ENCODE measurements at regions not wholly inside any gene's neighbourhood (a gene's known extent, or its start where the extent isn't known, plus 50 kb on each side); places are given as distances from the start of the nearest gene placed in this dataset.

- Histone ChIP-seq H3K27me3 (ENCODE audit: control insufficient read depth, extremely low read depth, insufficient read depth, low read length) (peaks cover 4% of the 10 kb centered on the region), H3K4me2 (ENCODE audit: control insufficient read depth, extremely low read depth, insufficient read depth, low read depth, low read length) (no peak overlapping the region), H3K9ac (ENCODE audit: control insufficient read depth, extremely low read depth, insufficient read depth, low read length) (no peak overlapping the region), H2AFZ (ENCODE audit: control insufficient read depth, low read length) (no peak overlapping the region), H3K9me3 (ENCODE audit: control insufficient read depth, low read depth, low read length) (peaks cover 4% of the 10 kb centered on the region), H3K79me2 (ENCODE audit: control insufficient read depth, insufficient read depth, low read length) (no peaks in the 10 kb centered on the region), H3K36me3 (ENCODE audit: control insufficient read depth in 2 of 2, extremely low read depth in 1 of 2, insufficient read depth in 2 of 2, low read length in 2 of 2) (no peaks in the 10 kb centered on the region), H3K27ac (ENCODE audit: control insufficient read depth, insufficient read depth, low read length) (no peak overlapping the region), H3K9me1 (ENCODE audit: control insufficient read depth, extremely low read depth, insufficient read depth, low read length) (no peaks in the 10 kb centered on the region), H4K20me1 (ENCODE audit: control insufficient read depth, extremely low read depth, insufficient read depth, low read length) (no peaks in the 10 kb centered on the region), H3K4me1 (ENCODE audit: control insufficient read depth, extremely low read depth, insufficient read depth, low read length) (no peaks in the 10 kb centered on the region), H3K4me3 (ENCODE audit: control insufficient read depth in 2 of 3, extremely low read depth in 1 of 3, insufficient read depth in 2 of 3, low read depth in 1 of 3, low read length in 3 of 3) (no peak overlapping the region)
- no peak for DNase-seq (ENCODE audit: low read depth, low spot score)
- dilution Hi-C loops (cut with MboI; ENCODE audit: extremely low pct_ligation_motif_present, low sequenced_read_pairs), result no loop called here
- no peak for FAIRE-seq
- no peak for TF ChIP-seq CTCF (optimal IDR thresholded peaks at IDR 0.05 in 1 of 3, IDR thresholded peaks at IDR 0.05 in 1 of 3, conservative IDR thresholded peaks at IDR 0.05 in 1 of 3; ENCODE audit: extremely low read depth in 1 of 3, insufficient read depth in 2 of 3, low read length in 3 of 3)
- no peak for TF ChIP-seq EZH2 (IDR thresholded peaks at IDR 0.05; ENCODE audit: low read length)
Measured at GRCh38 chr2:239736358-239737143, 288.6 kb downstream of the NDUFA10 start.

GRCh38 chr2:239735829-239736357, 289.2 kb downstream of the NDUFA10 start:
- H3K4me1 ChIP-seq (ENCODE audit: control insufficient read depth, extremely low read depth, insufficient read depth, low read length), result no peaks in the 10 kb centered on the region
- no peaks in the 10 kb centered on the region for H3K79me2 ChIP-seq (ENCODE audit: control insufficient read depth, insufficient read depth, low read length)
- no peak overlapping the region for H3K4me3 ChIP-seq (ENCODE audit: control insufficient read depth in 2 of 3, extremely low read depth in 1 of 3, insufficient read depth in 2 of 3, low read depth in 1 of 3, low read length in 3 of 3)
- H3K27me3 ChIP-seq (ENCODE audit: control insufficient read depth, extremely low read depth, insufficient read depth, low read length), result peaks cover 4% of the 10 kb centered on the region
- no peaks in the 10 kb centered on the region for H4K20me1 ChIP-seq (ENCODE audit: control insufficient read depth, extremely low read depth, insufficient read depth, low read length)
- H3K36me3 ChIP-seq (ENCODE audit: control insufficient read depth in 2 of 2, extremely low read depth in 1 of 2, insufficient read depth in 2 of 2, low read length in 2 of 2), result no peaks in the 10 kb centered on the region
- dilution Hi-C loops (cut with MboI; ENCODE audit: extremely low pct_ligation_motif_present, low sequenced_read_pairs), result no loop called here
- no peak overlapping the region for H3K4me2 ChIP-seq (ENCODE audit: control insufficient read depth, extremely low read depth, insufficient read depth, low read depth, low read length)
- H2AFZ ChIP-seq (ENCODE audit: control insufficient read depth, low read length), result no peak overlapping the region
- no peak overlapping the region for H3K9ac ChIP-seq (ENCODE audit: control insufficient read depth, extremely low read depth, insufficient read depth, low read length)
- FAIRE-seq, result no peak
- peaks cover 4% of the 10 kb centered on the region for H3K9me3 ChIP-seq (ENCODE audit: control insufficient read depth, low read depth, low read length)
- no peak for TF ChIP-seq CTCF (optimal IDR thresholded peaks at IDR 0.05 in 1 of 3, IDR thresholded peaks at IDR 0.05 in 1 of 3, conservative IDR thresholded peaks at IDR 0.05 in 1 of 3; ENCODE audit: extremely low read depth in 1 of 3, insufficient read depth in 2 of 3, low read length in 3 of 3)
- TF ChIP-seq EZH2 (IDR thresholded peaks at IDR 0.05; ENCODE audit: low read length), result no peak
- no peaks in the 10 kb centered on the region for H3K9me1 ChIP-seq (ENCODE audit: control insufficient read depth, extremely low read depth, insufficient read depth, low read length)
- H3K27ac ChIP-seq (ENCODE audit: control insufficient read depth, insufficient read depth, low read length), result no peak overlapping the region
- DNase-seq (ENCODE audit: low read depth, low spot score), result no peak

Measured in keratinocyte (primary cell).